ENCODE measurements at regions not wholly inside any gene's neighbourhood (a gene's known extent, or its start where the extent isn't known, plus 50 kb on each side); places are given as distances from the start of the nearest gene placed in this dataset.

DNA sequence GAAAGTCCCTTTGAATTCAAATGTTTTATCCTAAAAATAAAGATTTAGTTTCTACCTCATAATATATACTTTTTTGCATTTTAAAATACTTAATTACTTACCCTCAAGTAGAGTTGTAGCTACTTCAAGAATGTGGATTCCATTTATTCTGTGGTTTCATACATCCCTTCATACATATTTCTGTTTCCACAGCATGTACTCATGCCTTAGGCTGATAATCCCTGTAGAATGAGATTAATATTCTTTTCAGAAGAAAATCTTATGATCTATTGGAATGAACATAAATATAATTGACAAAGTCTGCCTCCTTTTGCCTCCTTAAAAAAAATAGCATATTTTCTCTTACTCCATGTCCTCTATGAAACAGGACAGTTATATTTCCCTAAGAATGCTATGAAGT lies 465.7 kb downstream of the DTWD2 start:
- H4K20me1 ChIP-seq (ENCODE audit: insufficient read depth, low read length) = no peaks in the 10 kb centered on the region
- H3K4me3 ChIP-seq (ENCODE audit: low read length) = no peak overlapping the region
- H3K36me3 ChIP-seq (replicated peaks; ENCODE audit: low read depth, low read length) = no peaks in the 10 kb centered on the region
- no peak overlapping the region for H2AFZ ChIP-seq (ENCODE audit: low read depth, low read length)
- peaks cover 4% of the 10 kb centered on the region for H3K4me1 ChIP-seq (ENCODE audit: low read length)
- H3K27me3 ChIP-seq (ENCODE audit: low read depth, low read length) = no peaks in the 10 kb centered on the region
- no peak overlapping the region for H3K27ac ChIP-seq (ENCODE audit: low read length)
- TF ChIP-seq, protein P1, sequence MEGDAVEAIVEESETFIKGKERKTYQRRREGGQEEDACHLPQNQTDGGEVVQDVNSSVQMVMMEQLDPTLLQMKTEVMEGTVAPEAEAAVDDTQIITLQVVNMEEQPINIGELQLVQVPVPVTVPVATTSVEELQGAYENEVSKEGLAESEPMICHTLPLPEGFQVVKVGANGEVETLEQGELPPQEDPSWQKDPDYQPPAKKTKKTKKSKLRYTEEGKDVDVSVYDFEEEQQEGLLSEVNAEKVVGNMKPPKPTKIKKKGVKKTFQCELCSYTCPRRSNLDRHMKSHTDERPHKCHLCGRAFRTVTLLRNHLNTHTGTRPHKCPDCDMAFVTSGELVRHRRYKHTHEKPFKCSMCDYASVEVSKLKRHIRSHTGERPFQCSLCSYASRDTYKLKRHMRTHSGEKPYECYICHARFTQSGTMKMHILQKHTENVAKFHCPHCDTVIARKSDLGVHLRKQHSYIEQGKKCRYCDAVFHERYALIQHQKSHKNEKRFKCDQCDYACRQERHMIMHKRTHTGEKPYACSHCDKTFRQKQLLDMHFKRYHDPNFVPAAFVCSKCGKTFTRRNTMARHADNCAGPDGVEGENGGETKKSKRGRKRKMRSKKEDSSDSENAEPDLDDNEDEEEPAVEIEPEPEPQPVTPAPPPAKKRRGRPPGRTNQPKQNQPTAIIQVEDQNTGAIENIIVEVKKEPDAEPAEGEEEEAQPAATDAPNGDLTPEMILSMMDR (IDR thresholded peaks at IDR 0.05; ENCODE audit: low read depth, low read length) = no peak
- no peak for TF ChIP-seq EZH2phosphoT487 (IDR thresholded peaks at IDR 0.05; ENCODE audit: low read depth)
- no peak overlapping the region for H3K4me2 ChIP-seq (ENCODE audit: low read length)
- H3K9ac ChIP-seq (ENCODE audit: low read length) = no peak overlapping the region
- H3K9me3 ChIP-seq (ENCODE audit: insufficient read depth, low read length) = no peaks in the 10 kb centered on the region
- no peaks in the 10 kb centered on the region for H3K79me2 ChIP-seq (ENCODE audit: low read length)

DNA sequence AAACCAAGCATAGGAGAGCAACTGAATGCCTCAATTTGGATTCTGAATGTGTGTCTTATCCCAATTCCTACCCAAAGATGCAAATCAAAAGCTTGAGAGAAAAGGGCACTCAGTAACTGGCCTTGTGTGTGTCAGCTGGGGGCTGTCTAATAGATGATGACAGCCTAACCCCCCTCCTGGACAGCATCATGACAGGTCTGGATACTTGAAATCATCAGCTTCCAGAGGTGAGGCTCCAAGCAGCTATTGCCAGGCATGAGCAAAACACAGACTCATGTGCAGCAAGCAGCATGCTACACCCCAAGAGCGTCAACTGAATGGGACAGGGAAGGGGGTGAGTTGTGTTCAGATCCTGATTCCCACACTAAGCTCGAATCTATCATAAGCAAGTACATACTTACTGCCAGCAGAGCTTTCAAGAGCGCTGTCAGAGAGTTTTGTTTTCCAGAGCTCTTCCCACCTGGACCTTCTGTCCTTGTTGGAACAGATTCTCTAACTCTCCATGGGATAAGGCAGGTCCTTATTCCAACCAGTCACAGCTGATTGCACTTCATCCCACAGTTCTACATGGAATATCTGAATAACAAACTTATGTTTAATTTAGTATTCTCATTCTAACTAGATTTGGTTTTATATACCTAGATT lies 467.5 kb downstream of the DTWD2 start:
- no peaks in the 10 kb centered on the region for H3K36me3 ChIP-seq (replicated peaks; ENCODE audit: low read depth, low read length)
- no peak overlapping the region for H3K27ac ChIP-seq (ENCODE audit: low read length)
- no peak overlapping the region for H3K4me3 ChIP-seq (ENCODE audit: low read length)
- no peak overlapping the region for H2AFZ ChIP-seq (ENCODE audit: low read depth, low read length)
- no peaks in the 10 kb centered on the region; the same call in 1 of the 2 replicates for H3K4me1 ChIP-seq (ENCODE audit: low read length)
- no peak overlapping the region for H3K4me2 ChIP-seq (ENCODE audit: low read length)
- TF ChIP-seq, protein P1 (IDR thresholded peaks at IDR 0.05; ENCODE audit: low read depth, low read length) = no peak
- TF ChIP-seq EZH2phosphoT487 (IDR thresholded peaks at IDR 0.05; ENCODE audit: low read depth) = no peak
- H3K9me3 ChIP-seq (ENCODE audit: insufficient read depth, low read length) = no peaks in the 10 kb centered on the region
- H3K27me3 ChIP-seq (ENCODE audit: low read depth, low read length) = no peaks in the 10 kb centered on the region
- no peaks in the 10 kb centered on the region for H4K20me1 ChIP-seq (ENCODE audit: insufficient read depth, low read length)
- no peak overlapping the region for H3K9ac ChIP-seq (ENCODE audit: low read length)
- no peaks in the 10 kb centered on the region for H3K79me2 ChIP-seq (ENCODE audit: low read length)

DNA sequence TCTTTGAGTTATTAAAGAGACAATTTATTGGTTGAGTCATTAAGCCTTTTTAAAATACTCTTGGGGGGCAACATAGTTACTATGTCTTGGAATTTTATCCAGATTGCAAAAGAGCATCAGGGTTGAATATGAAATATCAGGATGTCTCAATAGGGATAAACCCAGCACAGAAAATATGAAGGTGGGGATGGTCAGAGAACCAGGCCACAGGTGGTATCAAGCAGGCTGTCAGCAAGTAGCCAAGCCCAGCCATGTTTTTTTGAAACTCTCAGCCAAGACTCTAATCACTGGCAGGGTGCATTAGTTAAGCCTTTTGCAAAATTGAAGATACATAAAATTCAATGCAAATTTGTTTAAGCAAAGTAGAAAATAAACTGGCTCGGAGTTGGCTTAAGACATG lies 468.9 kb downstream of the DTWD2 start:
- H3K4me3 ChIP-seq (ENCODE audit: low read length) = no peak overlapping the region
- no peak overlapping the region for H3K9ac ChIP-seq (ENCODE audit: low read length)
- TF ChIP-seq EZH2phosphoT487 (IDR thresholded peaks at IDR 0.05; ENCODE audit: low read depth) = no peak
- TF ChIP-seq, protein P1 (IDR thresholded peaks at IDR 0.05; ENCODE audit: low read depth, low read length) = no peak
- no peaks in the 10 kb centered on the region for H3K79me2 ChIP-seq (ENCODE audit: low read length)
- no peaks in the 10 kb centered on the region for H3K27me3 ChIP-seq (ENCODE audit: low read depth, low read length)
- no peaks in the 10 kb centered on the region for H3K36me3 ChIP-seq (replicated peaks; ENCODE audit: low read depth, low read length)
- no peak overlapping the region for H3K4me2 ChIP-seq (ENCODE audit: low read length)
- H3K9me3 ChIP-seq (ENCODE audit: insufficient read depth, low read length) = no peaks in the 10 kb centered on the region
- H4K20me1 ChIP-seq (ENCODE audit: insufficient read depth, low read length) = no peaks in the 10 kb centered on the region
- no peaks in the 10 kb centered on the region; the same call in 1 of the 2 replicates for H3K4me1 ChIP-seq (ENCODE audit: low read length)
- H2AFZ ChIP-seq (ENCODE audit: low read depth, low read length) = no peak overlapping the region
- H3K27ac ChIP-seq (ENCODE audit: low read length) = no peak overlapping the region

DNA sequence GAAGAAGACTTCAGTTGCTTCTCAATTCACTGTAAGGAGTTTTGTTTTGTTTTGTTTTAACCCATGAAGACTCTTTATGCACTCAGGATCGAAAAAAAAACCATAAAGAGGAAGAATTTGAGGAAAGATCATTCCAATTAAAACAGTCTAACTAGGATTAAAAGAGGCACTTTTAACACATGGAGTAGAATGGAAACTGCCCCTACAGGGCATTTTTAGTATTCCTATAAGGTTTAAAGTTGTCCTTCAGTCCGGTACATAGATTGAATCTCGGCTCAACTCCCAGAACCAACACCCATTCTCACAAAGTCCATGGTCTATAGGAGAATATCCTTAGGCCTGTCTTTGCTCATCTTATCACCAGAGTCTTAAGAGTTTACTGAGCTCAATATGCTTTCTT lies 469.6 kb downstream of the DTWD2 start:
- H3K4me2 ChIP-seq (ENCODE audit: low read length) = no peak overlapping the region
- no peak overlapping the region for H3K9ac ChIP-seq (ENCODE audit: low read length)
- no peak overlapping the region for H3K27ac ChIP-seq (ENCODE audit: low read length)
- no peak overlapping the region for H2AFZ ChIP-seq (ENCODE audit: low read depth, low read length)
- no peaks in the 10 kb centered on the region for H3K9me3 ChIP-seq (ENCODE audit: insufficient read depth, low read length)
- no peaks in the 10 kb centered on the region; the same call in 1 of the 2 replicates for H3K4me1 ChIP-seq (ENCODE audit: low read length)
- no peak overlapping the region for H3K4me3 ChIP-seq (ENCODE audit: low read length)
- no peaks in the 10 kb centered on the region for H3K79me2 ChIP-seq (ENCODE audit: low read length)
- no peaks in the 10 kb centered on the region for H3K27me3 ChIP-seq (ENCODE audit: low read depth, low read length)
- no peak for TF ChIP-seq EZH2phosphoT487 (IDR thresholded peaks at IDR 0.05; ENCODE audit: low read depth)
- TF ChIP-seq, protein P1 (IDR thresholded peaks at IDR 0.05; ENCODE audit: low read depth, low read length) = no peak
- no peaks in the 10 kb centered on the region for H4K20me1 ChIP-seq (ENCODE audit: insufficient read depth, low read length)
- H3K36me3 ChIP-seq (replicated peaks; ENCODE audit: low read depth, low read length) = no peaks in the 10 kb centered on the region

Data from OCI-LY3 (cell line).